Spinal cord (tissue), 9 donors: ENCODE measurements at regions not wholly inside any gene's neighbourhood (a gene's known extent, or its start where the extent isn't known, plus 50 kb on each side); places are given as distances from the start of the nearest gene placed in this dataset.
"Not testable (repeated sequence)": the region's sequence is repeated elsewhere in the genome, so short reads cannot be mapped to it uniquely, and the experiment has no call there.

ENCODE experiments used
- DNase-seq, 6 donors: peaks; one replicate each; pipeline versions ENCODE4 v3.0.0 to v3.0.0-alpha.2; 2013 to 2015; ENCODE audit warnings: low spot score in 6 of 6, low read depth in 4 of 6
- H3K27ac ChIP-seq: one replicate; pipeline ENCODE4 v1.5.1; 2013; ENCODE audit warnings: low read depth, low read length, control low read depth
- H3K27me3 ChIP-seq: one replicate; pipeline ENCODE4 v1.6.1; 2013; ENCODE audit warnings: low read length; ENCODE audit not compliant: control insufficient read depth, insufficient read depth
- H3K36me3 ChIP-seq: one replicate; pipeline ENCODE4 v1.6.1; 2013; ENCODE audit warnings: low read length; ENCODE audit not compliant: control insufficient read depth, insufficient read depth
- H3K4me1 ChIP-seq: one replicate; pipeline ENCODE4 v1.6.1; 2013; ENCODE audit warnings: low read length; ENCODE audit not compliant: control insufficient read depth, insufficient read depth
- H3K4me3 ChIP-seq: one replicate; pipeline ENCODE4 v1.5.1; 2013; ENCODE audit warnings: low read depth, low read length, control low read depth
- H3K9me3 ChIP-seq: one replicate; pipeline ENCODE4 v1.6.1; 2013; ENCODE audit warnings: low read length; ENCODE audit not compliant: control insufficient read depth, insufficient read depth
- WGBS: methylation state at CpG from one replicate; pipeline ENCODE4 v1.1.5; 2013; ENCODE audit warnings: missing lambda C conversion rate; ENCODE audit not compliant: insufficient coverage; 5-methylcytosine and 5-hydroxymethylcytosine counted together
- donor health status: healthy.

DNA sequence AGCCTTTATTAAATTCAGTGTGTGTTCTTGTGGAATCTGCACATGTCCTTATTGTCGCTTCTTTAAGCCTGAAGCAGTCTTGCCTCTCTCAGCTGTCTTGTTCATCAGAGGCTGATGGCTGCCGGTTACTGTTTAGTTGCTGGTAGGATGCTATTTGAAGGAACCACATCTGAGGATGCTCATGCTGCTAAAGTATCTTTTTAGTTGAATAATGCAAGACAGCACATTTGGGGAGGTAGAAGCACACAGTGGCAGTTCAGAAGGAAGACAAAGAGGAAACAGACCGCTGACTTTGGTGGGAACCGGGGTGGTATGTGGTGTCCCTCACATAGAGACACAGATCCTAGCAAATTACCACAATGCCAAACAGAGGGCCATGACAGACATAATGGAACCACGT lies 144.2 kb upstream of the HDDC2 start:
- no peak overlapping the region for H3K4me3 ChIP-seq
- no peak for DNase-seq
- no peaks in the 10 kb centered on the region for H3K27me3 ChIP-seq
- H3K27ac ChIP-seq = no peak overlapping the region
- 89% methylated on average over 3 of the region's 5 CpGs for WGBS
- H3K36me3 ChIP-seq = no peaks in the 10 kb centered on the region
- H3K9me3 ChIP-seq = no peaks in the 10 kb centered on the region
- H3K4me1 ChIP-seq = peaks cover 12% of the 10 kb centered on the region

DNA sequence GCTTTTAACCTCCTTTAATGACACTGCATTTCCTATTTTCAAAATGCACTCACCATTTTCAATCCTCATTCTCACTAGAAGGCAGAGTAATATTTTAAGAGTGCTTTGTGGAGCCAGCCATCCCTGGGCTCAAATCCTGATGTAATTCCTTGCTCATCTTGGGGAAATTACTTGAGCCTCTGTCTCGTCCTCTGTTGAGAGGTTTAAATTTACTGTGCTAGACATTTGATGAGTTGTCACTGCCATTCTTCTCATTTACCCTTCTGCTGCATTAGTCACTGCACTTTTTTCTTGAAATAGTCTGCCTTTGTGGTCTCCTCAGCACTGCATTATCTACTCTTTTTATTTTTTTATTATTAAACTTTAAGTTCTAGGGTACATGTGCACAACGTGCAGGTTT lies 150.0 kb upstream of the HDDC2 start:
- H3K4me1 ChIP-seq = no peaks in the 10 kb centered on the region
- WGBS = no CpG with 5 or more reads among the region's 2 CpGs
- no peak overlapping the region for H3K4me3 ChIP-seq
- no peaks in the 10 kb centered on the region for H3K27me3 ChIP-seq
- H3K36me3 ChIP-seq = no peaks in the 10 kb centered on the region
- H3K9me3 ChIP-seq = peaks cover 13% of the 10 kb centered on the region
- no peak for DNase-seq
- no peak overlapping the region for H3K27ac ChIP-seq

DNA sequence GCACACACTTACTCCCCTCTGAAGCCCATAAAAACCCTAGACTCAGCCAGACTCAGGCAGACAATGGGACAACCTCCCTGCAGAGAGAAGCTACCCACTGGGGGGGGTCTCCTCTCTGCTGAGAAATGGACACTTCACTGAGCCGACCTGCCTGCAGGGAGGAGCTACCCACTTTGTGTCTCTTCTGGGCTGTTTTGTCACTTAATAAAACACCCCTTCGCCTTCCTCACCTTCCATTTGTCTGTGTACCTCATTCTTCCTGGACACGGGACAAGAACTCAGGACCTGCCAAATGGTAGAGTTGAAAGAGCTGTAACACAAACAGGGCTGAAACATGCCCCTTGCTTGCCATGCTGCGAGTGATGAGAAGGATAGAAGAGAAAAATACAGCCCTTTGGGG lies 151.7 kb upstream of the HDDC2 start:
- H3K4me1 ChIP-seq = no peaks in the 10 kb centered on the region
- H3K27ac ChIP-seq = no peak overlapping the region
- DNase-seq = no peak
- no peaks in the 10 kb centered on the region for H3K27me3 ChIP-seq
- peaks cover 13% of the 10 kb centered on the region for H3K9me3 ChIP-seq
- 46% methylated on average over 2 of the region's 4 CpGs for whole genome bisulfite sequencing
- no peak overlapping the region for H3K4me3 ChIP-seq
- no peaks in the 10 kb centered on the region for H3K36me3 ChIP-seq

DNA sequence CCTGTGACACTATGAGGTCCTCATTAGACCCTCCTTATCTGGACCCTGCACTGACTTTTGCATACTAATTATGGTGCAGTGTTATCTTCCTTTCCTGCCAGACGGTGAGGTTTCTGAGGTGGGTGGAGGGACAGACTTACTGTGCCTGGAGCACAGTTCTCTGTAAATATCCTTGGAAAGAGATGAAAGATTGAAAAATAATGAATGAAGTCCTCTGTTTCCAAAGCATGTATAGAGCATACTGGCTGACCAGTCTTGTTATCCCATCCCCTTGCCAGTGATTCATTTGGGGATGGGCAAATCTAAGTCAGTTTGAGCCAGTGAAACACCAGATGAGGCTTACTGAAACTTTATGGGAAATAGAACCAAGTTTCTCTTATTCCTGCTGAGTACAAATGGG lies 152.6 kb upstream of the HDDC2 start:
- Histone ChIP-seq H3K4me1 (no peaks in the 10 kb centered on the region), H3K36me3 (no peaks in the 10 kb centered on the region)

DNA sequence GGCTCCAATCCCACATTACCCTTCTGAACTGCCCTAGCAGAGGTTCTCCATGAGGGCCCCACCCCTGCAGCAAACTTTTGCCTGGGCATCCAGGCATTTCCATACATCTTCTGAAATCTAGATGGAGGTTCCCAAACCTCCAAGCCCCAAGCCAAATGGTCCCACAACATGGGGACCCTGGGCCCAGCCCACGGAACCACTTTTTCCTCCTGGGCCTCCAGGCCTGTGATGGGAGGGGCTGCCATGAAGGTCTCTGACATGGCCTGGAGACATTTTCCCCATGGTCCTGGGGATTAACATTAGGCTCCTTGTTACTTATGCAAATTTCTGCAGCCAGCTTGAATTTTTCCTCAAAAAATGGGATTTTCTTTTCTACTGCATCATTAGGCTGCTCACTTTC lies 156.7 kb upstream of the HDDC2 start:
- not testable (repeated sequence) for H3K27me3 ChIP-seq, H3K36me3 ChIP-seq, H3K9me3 ChIP-seq, H3K27ac ChIP-seq, H3K4me3 ChIP-seq, DNase-seq, H3K4me1 ChIP-seq
- WGBS = 100% methylated on average over 1 of the region's 1 CpG

More for the DNA sequence above, 152.6 kb upstream of the HDDC2 start:
- Histone ChIP-seq H3K4me3 (no peak overlapping the region), H3K9me3 (peaks cover 15% of the 10 kb centered on the region), H3K27ac (no peak overlapping the region), H3K27me3 (no peaks in the 10 kb centered on the region)
- DNase-seq = no peak
- no CpG with 5 or more reads among the region's 1 CpG for WGBS

DNA sequence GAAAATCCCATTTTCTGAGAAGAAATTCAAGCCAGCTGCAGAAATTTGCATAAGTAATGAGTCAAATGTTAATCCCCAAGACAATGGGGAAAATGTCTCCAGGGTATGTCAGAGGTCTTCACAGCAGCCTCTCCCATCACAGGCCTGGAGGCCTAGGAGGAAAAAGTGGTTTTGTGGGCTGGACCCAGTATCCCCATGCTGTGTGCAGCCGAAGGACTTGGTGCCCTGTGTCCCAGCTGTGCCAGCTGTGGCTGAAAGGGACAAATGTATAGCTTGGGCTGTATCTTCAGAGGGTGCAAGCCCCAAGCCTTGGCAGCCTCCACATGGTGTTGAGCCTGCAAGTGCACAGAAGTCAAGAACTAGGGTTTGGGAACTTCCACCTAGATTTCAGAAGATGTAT lies 163.6 kb upstream of the HDDC2 start:
- not testable (repeated sequence) for H3K27ac ChIP-seq, H3K4me1 ChIP-seq, H3K36me3 ChIP-seq, H3K27me3 ChIP-seq, H3K4me3 ChIP-seq, DNase-seq, H3K9me3 ChIP-seq
- 92% methylated on average over 1 of the region's 1 CpG for WGBS

DNA sequence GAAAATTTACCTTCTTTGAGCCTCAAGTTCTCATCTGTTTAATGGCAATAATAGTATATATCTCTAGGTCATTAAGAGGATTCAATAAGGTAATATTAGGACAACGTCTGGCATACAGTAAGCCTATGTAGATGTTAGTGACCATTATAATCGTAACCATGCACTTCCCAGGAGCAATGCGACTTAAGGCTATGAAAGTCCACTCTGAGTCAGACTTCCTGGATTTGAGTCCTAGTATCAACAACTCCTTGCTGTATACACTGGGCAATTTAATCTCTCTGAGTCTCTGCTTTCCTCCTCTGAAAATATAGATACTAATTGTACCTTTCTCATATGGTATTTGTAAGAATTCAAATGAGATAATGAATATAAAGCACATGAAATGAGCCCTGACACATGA lies 168.1 kb upstream of the HDDC2 start:
- Histone ChIP-seq H3K27me3 (no peaks in the 10 kb centered on the region), H3K27ac (no peak overlapping the region), H3K4me1 (no peaks in the 10 kb centered on the region), H3K4me3 (no peak overlapping the region), H3K9me3 (peaks cover 3% of the 10 kb centered on the region), H3K36me3 (no peaks in the 10 kb centered on the region)
- DNase-seq = no peak
- WGBS = 100% methylated on average over 1 of the region's 3 CpGs

DNA sequence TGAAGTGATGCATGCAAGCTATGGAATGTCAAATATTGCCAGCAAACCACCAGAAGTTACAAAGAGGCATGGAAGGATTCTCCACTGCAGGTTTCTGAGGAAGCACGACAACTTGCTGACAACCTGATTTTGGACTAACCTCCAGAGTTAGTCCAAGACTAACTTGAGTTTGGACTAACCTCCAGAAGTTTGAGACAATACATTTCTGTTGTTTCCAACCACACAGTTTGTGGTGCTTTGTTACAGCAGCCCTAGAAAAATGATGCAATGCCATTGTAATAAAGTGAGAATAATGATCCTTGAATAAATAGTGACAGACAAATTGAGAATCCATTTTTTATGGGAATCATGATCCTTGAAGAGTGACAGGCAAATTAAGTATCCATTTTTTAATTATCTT lies 169.9 kb upstream of the HDDC2 start:
- H3K36me3 ChIP-seq = no peaks in the 10 kb centered on the region
- no peaks in the 10 kb centered on the region for H3K9me3 ChIP-seq
- H3K27ac ChIP-seq = no peak overlapping the region
- no peaks in the 10 kb centered on the region for H3K4me1 ChIP-seq
- no peaks in the 10 kb centered on the region for H3K27me3 ChIP-seq
- WGBS = 100% methylated on average over 1 of the region's 1 CpG
- no peak overlapping the region for H3K4me3 ChIP-seq
- no peak for DNase-seq

DNA sequence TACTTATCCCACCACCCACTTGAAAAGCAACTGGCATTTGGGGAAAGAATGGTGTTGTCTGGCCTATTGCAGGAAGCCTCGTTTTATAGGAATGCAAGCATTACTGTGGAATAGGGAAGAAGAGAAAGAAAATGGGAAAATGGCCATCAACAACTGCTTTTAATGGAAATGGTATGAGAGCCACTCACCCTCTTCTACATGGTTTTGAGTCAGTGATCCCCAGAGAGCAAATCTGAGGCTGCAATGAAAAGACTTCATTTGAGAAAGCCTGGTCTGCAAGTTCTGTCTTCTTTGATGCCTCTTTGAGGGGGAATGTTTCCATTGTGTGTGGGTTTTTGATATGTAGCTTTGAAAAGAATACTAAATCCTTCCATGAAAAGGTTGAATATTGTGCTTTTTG lies 172.3 kb upstream of the HDDC2 start:
- no peak for DNase-seq
- H3K36me3 ChIP-seq = no peaks in the 10 kb centered on the region
- H3K4me3 ChIP-seq = no peak overlapping the region
- H3K9me3 ChIP-seq = no peaks in the 10 kb centered on the region
- no peaks in the 10 kb centered on the region for H3K4me1 ChIP-seq
- WGBS = no CpG with 5 or more reads among the region's 1 CpG
- no peaks in the 10 kb centered on the region for H3K27me3 ChIP-seq
- no peak overlapping the region for H3K27ac ChIP-seq

DNA sequence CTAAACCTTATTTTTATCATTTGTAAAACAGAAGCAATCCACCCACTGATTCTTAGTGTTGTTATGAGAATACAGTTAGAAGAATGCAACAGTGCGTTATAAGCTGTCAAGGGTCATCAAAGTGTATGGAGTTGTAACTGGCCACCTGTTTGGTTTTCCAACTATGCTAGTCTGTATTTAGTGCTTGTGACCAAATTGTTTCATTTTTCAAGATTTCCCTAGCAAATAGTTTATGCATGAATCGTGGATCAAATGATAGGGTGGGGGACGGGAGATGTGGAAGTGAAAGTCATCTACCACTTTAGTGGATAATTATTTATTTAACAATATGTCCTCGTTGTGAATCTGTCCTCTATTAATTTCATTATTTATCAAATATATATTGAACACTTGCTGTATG lies 175.4 kb upstream of the HDDC2 start:
- Histone ChIP-seq H3K9me3 (no peaks in the 10 kb centered on the region), H3K27me3 (no peaks in the 10 kb centered on the region), H3K4me1 (no peaks in the 10 kb centered on the region), H3K36me3 (no peaks in the 10 kb centered on the region), H3K27ac (no peak overlapping the region), H3K4me3 (no peak overlapping the region)
- DNase-seq = no peak
- no CpG with 5 or more reads among the region's 4 CpGs for WGBS
